ENCODE measurements at regions not wholly inside any gene's neighbourhood (a gene's known extent, or its start where the extent isn't known, plus 50 kb on each side); places are given as distances from the start of the nearest gene placed in this dataset.

DNA sequence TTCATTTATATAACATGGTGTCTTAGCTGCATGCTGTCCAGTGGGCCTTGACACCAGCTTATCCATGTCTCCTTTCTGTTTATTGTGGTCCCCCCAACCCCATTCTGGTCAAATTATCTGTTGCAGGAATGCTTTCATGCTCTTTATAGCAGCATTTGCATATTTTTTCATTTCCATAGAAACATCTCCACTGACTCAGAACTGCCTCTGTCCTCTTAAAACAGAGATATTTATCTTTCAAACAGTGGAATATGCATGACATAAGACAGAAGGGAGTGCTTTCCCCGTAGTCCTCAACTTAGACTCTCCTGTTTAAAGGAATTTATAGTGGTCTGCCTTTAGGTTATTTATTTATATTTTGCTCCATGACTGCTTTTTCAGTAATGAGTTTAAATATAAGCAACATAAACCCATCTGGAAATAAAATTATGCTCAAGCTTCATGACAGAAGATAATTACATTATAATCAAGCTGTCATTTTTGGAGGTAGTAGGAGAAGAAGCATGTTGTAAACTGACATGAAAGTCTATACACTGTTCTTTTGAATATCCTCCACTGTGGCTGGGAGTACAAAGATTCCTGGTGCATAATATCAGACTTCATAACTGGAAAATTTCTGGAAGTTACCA, 179.5 kb upstream of the CD96 start:
- H3K4me3 ChIP-seq, result no peak overlapping the region
- in situ Hi-C loops (cut with MboI; ENCODE audit: low pct_ligation_motif_present in 1 of 4, low pct_unique_long_range_greater_than_20kb in 1 of 4, low sequenced_read_pairs in 3 of 4), result no loop called here
- H3K36me3 ChIP-seq, result no peaks in the 10 kb centered on the region
- no peaks in the 10 kb centered on the region for H3K4me1 ChIP-seq
- intact Hi-C loops (cut with DNase I; ENCODE audit: low total_unique reads), result no loop called here
- H3K27me3 ChIP-seq, result no peaks in the 10 kb centered on the region
- TF ChIP-seq POLR2AphosphoS5 (IDR thresholded peaks at IDR 0.05) (no peak), EP300 (IDR thresholded peaks at IDR 0.05; ENCODE audit: low read depth) (no peak), POLR2A (IDR thresholded peaks at IDR 0.05) (no peak)
- TF ChIP-seq, protein P1, sequence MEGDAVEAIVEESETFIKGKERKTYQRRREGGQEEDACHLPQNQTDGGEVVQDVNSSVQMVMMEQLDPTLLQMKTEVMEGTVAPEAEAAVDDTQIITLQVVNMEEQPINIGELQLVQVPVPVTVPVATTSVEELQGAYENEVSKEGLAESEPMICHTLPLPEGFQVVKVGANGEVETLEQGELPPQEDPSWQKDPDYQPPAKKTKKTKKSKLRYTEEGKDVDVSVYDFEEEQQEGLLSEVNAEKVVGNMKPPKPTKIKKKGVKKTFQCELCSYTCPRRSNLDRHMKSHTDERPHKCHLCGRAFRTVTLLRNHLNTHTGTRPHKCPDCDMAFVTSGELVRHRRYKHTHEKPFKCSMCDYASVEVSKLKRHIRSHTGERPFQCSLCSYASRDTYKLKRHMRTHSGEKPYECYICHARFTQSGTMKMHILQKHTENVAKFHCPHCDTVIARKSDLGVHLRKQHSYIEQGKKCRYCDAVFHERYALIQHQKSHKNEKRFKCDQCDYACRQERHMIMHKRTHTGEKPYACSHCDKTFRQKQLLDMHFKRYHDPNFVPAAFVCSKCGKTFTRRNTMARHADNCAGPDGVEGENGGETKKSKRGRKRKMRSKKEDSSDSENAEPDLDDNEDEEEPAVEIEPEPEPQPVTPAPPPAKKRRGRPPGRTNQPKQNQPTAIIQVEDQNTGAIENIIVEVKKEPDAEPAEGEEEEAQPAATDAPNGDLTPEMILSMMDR (IDR thresholded peaks at IDR 0.05), result no peak
- 33 to 34% methylated on average over 1 of the region's 1 CpG for WGBS, 2 donors (ENCODE audit: low coverage in 1 of 2)
- no peak for DNase-seq
- H3K27ac ChIP-seq, result no peak overlapping the region
- H3K9me3 ChIP-seq, result no peaks in the 10 kb centered on the region

DNA sequence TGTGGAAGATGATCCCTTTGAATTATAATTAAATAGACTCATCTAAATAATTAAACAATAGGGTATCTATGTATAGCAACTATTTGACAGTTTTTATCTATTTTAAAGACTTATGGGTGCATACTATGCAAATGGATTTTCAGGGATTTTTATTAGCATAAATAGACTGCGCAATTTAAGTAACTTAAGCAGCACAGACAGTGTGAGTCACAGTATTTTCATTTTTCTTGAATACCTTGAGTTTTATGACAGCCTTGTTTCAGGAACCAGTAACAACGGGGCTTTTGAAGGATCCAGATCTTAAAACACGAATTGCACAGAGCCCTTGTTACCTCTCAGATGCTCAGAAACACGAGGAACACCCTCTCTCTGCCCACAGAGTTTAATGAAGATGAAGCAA, 175.5 kb upstream of the CD96 start:
- TF ChIP-seq EP300 (IDR thresholded peaks at IDR 0.05; ENCODE audit: low read depth) (no peak), POLR2AphosphoS5 (IDR thresholded peaks at IDR 0.05) (no peak), POLR2A (IDR thresholded peaks at IDR 0.05) (no peak)
- TF ChIP-seq, protein P1 (IDR thresholded peaks at IDR 0.05), result no peak
- 59 to 64% methylated on average over 4 of the region's 4 CpGs for whole genome bisulfite sequencing, 2 donors (ENCODE audit: low coverage in 1 of 2)
- Histone ChIP-seq H3K27ac (no peak overlapping the region), H3K36me3 (no peaks in the 10 kb centered on the region), H3K4me3 (no peak overlapping the region), H3K27me3 (no peaks in the 10 kb centered on the region), H3K9me3 (peaks cover 0 to 3% of the 10 kb centered on the region in 2 donors), H3K4me1 (no peaks in the 10 kb centered on the region)
- intact Hi-C loops (cut with DNase I; ENCODE audit: low total_unique reads) (no loop called here), in situ Hi-C loops (cut with MboI; ENCODE audit: low pct_ligation_motif_present in 1 of 4, low pct_unique_long_range_greater_than_20kb in 1 of 4, low sequenced_read_pairs in 3 of 4) (no loop called here)
- no peak for DNase-seq

DNA sequence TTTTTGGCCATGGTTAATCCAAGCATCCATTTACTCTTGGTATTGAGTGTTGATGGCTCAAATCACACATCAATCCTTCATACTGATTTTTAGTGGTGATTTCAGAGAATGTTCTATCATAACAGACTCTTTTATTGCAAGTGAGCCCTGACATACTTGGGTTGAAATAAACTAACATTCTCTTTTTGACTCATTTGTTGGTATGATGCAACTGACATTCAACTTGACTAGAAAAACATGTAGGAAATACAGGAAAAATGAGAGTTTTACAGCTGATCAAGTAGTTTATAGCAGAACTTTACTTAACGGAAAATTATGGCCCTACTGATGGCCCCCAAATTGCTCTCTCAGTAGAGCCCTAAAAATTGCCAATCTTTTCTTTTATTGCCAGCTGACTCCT, 173.9 kb upstream of the CD96 start:
- Histone ChIP-seq H3K4me1 (no peaks in the 10 kb centered on the region), H3K9me3 (peaks cover 6 to 8% of the 10 kb centered on the region in 2 donors), H3K4me3 (no peak overlapping the region), H3K27me3 (no peaks in the 10 kb centered on the region), H3K27ac (no peak overlapping the region), H3K36me3 (no peaks in the 10 kb centered on the region)
- intact Hi-C loops (cut with DNase I; ENCODE audit: low total_unique reads), result no loop called here
- WGBS, 2 donors (ENCODE audit: low coverage in 1 of 2), result 97 to 100% methylated on average over 1 of the region's 1 CpG
- TF ChIP-seq POLR2AphosphoS5 (IDR thresholded peaks at IDR 0.05) (no peak), EP300 (IDR thresholded peaks at IDR 0.05; ENCODE audit: low read depth) (no peak), POLR2A (IDR thresholded peaks at IDR 0.05) (no peak)
- TF ChIP-seq, protein P1 (IDR thresholded peaks at IDR 0.05), result no peak
- no peak for DNase-seq
- in situ Hi-C loops (cut with MboI; ENCODE audit: low pct_ligation_motif_present in 1 of 4, low pct_unique_long_range_greater_than_20kb in 1 of 4, low sequenced_read_pairs in 3 of 4), result no loop called here

DNA sequence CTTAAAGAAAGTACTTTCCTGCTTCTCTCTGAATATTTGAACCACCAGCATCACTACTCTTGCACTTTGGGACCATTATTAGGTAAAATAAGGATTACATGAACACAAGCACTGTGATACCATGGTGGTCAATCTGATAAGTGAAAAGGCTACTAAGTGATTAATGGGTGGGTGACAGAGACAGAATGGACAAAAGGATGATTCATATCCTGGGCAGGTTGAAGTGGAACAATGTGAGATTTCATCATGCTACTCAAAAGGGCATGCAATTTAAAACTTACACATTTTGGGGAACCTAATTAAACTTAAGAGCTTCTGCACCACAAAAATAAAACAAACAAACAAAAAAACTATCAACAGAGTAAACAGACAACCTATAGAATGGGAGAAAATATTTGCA, 172.0 kb upstream of the CD96 start:
- Histone ChIP-seq H3K4me3 (no peak overlapping the region), H3K27ac (no peak overlapping the region), H3K36me3 (no peaks in the 10 kb centered on the region), H3K27me3 (no peaks in the 10 kb centered on the region), H3K4me1 (no peaks in the 10 kb centered on the region), H3K9me3 (peaks cover 6 to 8% of the 10 kb centered on the region in 2 donors)
- DNase-seq, result no peak
- intact Hi-C loops (cut with DNase I; ENCODE audit: low total_unique reads) (no loop called here), in situ Hi-C loops (cut with MboI; ENCODE audit: low pct_ligation_motif_present in 1 of 4, low pct_unique_long_range_greater_than_20kb in 1 of 4, low sequenced_read_pairs in 3 of 4) (no loop called here)
- TF ChIP-seq POLR2AphosphoS5 (IDR thresholded peaks at IDR 0.05) (no peak), EP300 (IDR thresholded peaks at IDR 0.05; ENCODE audit: low read depth) (no peak), POLR2A (IDR thresholded peaks at IDR 0.05) (no peak)
- TF ChIP-seq, protein P1 (IDR thresholded peaks at IDR 0.05), result no peak
